ENCODE measurements at regions not wholly inside any gene's neighbourhood (a gene's known extent, or its start where the extent isn't known, plus 50 kb on each side); places are given as distances from the start of the nearest gene placed in this dataset.
"Not testable (repeated sequence)": the region's sequence is repeated elsewhere in the genome, so short reads cannot be mapped to it uniquely, and the experiment has no call there.

DNA sequence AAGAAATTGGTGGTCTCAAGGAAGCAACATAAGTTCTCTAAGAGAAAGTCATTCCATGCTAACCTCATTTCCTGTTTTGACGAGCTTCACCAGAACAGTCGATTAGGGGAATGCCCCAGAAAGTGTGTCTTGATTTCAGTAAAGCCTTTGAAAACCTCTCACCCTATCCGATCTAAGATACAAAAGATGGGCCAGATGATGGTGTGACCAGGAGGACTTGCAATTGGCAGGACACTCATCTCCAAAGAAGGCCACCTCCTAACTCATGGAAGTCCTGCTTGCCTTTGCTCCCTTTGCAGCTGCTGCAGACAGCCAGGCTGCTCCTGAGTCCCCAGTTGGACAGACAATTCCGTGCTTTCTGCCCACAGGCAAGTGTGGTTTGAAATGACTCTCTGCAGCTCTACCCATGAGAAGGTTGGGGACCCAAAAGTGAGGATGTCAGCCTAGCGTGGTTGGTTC is 304.2 kb downstream of the BCL2L11 start:
- DNase-seq (ENCODE audit: low spot score), result not testable (repeated sequence)

DNA sequence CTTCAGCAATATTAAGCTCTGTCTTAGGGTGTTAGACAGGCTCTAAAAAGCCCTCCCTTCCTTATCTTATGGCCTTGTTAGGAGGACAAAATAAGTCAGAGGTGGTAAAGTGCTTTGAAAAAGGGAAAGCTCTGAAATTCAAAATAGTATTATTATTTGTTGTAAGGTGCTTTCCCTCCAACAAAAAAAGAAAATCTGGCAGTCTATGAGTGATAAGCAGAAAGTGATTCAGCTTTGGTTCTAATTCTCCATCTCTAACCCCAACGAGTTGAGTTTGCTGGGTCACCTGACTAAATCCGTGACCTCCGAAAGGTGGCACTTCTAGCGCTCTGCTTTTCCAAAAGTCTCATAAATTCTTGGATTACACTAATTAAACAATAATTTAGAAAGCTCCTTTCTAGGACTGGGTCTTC is 305.1 kb downstream of the BCL2L11 start:
- not testable (repeated sequence) for DNase-seq (ENCODE audit: low spot score)

DNA sequence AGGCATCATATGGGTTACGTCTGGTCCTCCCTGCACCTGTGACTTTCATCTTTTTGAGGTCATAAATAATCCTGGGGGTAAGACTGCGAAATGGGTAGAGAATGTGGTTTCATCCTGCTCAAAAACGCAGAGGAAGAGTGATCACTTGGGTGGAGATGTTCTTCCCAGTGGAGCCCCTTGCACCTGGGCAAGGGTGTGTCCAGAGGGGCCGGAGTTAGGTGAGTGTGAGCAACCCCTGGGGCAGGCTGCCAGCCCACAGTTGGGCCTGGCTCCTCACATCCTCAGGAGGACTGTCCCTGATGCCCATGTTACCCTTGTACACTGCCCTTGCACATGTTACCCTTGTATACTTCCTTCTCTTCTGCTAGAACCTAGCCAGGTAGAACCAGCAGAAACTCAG is 306.6 kb downstream of the BCL2L11 start:
- not testable (repeated sequence) for DNase-seq (ENCODE audit: low spot score)

DNA sequence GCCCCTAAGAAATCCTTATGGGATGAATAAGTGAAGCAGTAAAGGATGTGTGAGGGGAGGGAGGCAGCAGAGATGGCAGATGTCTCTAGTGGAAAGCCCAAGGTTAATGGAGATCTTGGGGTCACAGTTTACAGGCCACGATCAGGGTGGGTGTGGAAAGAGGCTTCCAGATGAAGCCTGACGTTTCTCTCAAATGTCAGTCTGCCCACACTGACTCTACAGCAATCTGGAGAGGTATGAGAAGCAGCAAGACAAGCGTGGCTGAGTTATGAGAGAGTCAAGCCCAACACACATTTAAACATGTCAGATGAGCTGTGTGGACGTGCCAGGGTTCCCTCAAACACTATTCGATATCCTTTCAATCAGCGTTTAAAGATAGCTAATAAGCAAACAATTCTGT is 308.2 kb downstream of the BCL2L11 start:
- not testable (repeated sequence) for DNase-seq (ENCODE audit: low spot score)

DNA sequence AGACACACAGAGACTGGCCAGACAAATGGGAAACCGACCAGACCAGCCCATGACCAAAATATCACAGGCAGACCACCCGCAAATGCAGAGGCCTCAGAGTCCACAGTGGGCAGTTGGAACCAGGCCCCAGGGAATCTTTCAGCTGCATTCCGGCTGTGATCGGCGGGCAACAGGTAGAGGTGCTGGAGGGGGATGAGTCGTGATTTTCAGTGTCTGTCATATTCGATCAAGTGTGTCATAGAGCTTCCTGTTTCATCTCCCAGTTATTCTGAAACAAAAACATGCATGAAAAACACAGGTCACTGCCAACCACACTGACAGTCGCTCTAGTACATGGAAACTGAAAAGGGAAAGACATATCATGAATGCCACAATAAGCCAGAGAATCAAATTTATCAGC is 308.6 kb downstream of the BCL2L11 start:
- DNase-seq (ENCODE audit: low spot score), result not testable (repeated sequence)

DNA sequence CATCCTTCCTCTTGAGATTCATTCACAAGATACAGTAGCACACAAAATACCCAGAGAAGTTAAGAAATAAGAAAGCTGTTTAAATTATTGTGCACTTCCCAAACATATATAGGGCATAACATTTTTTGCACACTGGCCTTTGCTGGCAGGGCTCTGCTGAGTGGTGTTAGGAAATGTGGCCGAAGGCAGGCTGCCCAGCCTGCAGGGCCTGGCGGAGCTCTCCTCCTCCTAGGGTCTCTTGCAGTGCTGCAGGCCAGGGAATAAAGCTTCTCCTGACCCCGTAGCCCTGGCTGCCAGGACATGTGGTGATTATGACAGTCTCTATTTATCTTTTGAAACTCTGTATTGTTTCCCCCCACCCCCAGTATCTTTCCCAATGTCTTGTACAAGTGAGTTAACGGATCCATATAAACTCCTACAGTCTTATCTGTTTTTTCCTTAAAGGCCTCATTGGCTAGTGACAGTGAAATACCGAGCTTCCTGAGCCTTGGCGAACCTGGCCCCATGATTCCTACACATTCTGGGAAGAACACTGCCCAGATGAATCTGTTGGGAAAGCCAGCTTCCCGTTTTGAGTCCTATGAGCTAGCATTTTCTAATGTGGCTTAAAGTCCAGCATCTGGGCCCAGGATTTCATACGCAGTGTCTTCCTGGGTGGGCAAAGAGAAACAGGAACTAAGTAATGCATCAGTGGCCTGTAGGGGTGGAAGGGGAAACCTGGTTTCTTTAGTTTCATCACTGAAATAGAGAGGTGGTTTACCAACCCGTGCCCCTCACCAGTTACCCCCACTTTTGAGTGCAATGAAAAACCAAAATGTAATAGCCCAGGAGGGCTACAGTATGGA is 310.3 kb downstream of the BCL2L11 start:
- DNase-seq (ENCODE audit: low spot score), result not testable (repeated sequence)

DNA sequence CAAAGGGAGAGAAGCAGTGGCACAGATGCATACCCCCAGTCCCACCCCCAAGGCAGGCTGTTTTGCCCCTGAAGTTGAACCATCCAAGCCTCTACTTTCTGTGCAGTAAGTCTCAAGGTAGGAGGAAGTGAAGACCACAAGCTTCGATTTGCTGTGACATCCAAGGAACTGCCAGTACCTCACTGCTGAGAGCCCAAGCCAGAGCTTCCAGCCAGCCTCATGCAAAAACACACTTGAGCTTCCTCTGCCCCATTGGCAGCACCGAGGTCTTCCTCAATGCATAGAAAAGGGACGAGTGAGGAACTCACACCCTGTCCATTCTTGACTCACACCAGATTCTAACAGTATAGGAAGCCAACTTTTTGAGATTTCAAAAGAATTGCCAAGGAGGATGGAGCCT is 311.7 kb downstream of the BCL2L11 start:
- not testable (repeated sequence) for DNase-seq (ENCODE audit: low spot score)

DNA sequence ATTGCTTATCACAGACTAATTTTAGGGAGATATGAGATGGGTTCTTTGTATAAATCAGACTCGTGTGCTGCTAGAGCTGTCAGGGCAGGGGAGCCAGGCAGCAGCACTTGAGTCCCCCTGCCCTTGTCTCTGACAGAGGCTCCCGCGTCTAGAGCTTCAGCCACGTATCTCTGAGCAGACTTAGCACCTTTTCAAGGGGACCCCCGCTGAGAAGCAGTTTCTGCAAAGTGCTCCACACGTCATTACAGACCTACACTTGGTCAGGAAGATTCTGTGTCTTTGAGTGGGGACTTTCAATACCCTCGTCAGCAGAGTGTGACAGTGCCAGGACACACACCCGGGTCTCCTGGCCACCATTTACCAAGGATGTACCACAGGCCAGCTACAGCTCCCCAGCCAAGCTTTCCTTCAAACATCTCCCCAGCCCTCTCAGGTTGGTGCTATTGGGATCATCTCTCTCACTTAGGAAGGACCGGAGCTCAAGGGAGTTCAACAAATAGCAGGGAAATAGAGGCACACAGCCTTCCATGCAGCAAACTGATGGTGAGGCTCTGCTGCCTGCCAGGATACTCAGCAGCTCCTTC is 312.3 kb downstream of the BCL2L11 start:
- not testable (repeated sequence) for DNase-seq (ENCODE audit: low spot score)

DNA sequence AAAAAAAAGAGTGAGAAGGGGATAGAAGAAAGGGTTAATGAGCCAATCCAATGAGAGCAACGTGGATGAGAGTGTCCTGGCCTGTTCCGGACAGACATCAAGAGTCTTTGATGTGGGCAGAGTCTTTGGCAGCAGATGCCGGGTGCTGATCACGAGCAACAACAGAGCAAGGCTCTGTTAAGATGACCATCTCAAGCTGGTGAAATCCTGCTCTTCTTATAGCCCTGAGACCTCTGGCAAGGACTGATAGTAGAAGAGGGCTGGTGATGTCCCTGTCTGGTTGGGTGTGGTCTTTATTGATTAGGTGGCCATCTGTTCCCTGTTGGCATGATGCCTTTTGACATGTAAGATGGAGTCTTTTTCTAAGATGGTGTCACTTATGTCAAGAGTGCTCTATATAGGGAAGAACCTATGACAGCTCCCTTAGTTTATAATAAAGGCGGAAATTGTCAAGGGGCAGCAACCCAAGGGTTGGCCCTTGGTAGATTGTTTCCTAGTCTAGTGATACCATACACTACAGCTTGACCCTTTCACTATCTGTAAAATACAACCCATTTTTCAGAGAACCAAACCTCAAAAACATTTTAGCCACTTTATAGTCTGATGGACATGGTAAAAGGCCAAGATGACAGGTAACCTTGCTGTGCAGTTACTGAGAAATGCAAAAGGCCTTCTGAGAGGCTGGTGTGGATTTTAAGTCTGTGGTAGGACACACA is 313.3 kb downstream of the BCL2L11 start:
- not testable (repeated sequence) for DNase-seq (ENCODE audit: low spot score)

DNA sequence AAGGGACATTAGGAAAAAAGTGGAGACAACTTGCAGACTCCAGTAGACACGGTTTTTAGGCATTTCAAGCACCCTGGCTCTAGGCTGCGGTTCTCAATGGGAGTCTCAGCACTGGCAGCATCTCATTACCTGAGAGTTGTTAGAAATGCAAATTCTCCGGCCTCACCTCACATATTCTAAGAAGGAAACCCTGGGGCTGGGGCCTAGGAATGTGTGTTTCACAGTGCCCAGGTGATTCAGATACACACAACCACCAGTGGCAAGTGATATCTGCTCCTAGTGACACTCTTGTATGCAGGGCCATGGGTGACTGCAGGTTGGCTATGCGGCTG is 313.9 kb downstream of the BCL2L11 start:
- DNase-seq (ENCODE audit: low spot score), result not testable (repeated sequence)

DNA sequence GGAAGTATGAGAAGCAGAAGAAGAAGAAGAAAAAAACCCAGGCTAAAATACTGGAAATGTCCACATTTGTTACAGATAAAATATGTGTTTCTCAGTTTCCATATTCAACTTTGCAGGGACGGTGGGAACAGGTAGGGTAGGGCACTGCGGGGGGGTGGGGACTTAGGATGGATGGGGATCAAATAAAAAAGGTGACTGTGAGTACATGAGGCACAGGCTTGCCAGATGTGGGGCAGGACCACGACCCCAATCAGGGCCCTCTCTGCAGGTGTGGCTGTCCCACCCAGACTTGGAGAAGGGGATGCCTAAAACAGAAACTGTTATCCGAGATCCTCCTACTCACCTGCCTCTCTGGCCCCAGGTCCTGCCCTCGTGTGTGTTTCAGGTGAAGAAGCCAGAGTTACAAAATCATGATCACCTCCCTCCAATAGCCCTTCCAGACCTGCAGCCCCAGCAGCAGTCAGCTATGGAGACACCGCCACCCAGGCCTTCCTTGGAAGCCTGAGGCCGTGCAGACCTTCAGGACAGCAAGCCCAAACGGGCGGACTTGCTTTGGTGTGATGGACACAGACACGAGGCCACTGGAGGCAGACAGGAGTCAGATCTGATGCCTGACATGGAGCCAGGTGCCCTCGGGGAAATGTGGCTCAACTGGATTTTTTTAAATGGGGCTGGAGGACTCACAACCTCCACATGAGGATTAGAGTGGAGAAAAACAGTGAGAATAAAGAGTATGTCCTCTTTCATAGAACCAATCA is 315.0 kb downstream of the BCL2L11 start:
- not testable (repeated sequence) for DNase-seq (ENCODE audit: low spot score)

DNA sequence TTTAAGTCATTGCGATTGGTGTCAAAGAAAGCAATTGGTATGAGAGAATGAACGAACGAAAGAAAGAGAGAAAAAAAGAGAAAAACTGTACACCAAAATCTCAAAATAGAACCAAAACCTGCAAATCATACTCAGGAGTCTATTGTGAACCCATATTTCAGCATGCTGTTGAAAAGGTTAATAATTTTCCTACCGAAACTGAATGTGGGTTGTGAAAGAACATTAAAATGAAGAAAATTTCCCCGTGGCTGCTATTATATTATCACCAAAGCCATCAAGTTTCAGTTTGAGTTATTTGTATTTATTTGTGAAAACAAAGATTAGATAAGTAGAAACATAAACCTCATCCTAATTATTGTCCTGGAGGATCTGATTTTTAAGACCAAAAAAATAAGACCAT is 315.7 kb downstream of the BCL2L11 start:
- DNase-seq (ENCODE audit: low spot score), result not testable (repeated sequence)

DNA sequence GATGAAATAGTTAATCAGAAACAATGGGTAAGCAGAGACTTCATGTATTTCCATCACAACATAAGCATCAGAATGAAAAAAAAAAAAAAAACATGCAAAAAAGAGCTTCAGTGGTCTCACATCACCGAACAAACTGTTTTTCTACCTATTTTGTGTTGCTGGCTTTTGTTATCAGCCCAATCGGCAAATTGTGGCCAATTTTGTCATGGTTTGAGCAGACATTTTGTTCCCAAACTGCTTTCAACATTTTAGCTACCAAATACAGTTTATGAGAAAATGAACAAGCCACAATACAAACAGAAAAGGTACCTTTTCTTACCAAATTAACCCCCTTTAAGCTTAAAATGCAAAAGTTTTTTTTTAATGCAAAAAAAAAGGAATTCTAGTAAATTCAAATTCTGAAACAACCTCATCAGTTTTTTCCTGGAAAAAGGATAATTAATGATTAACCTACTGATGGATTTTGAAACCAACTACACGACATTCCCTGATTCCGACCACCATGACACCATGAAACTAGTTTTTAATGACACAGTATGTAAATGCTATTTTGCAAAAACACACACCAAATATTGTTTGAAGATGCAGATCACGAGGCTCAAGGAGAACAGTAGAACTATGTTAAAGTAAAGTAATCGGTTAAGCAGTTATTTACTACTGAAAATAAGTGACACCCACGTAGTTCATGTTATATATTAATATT is 316.7 kb downstream of the BCL2L11 start:
- not testable (repeated sequence) for DNase-seq (ENCODE audit: low spot score)

DNA sequence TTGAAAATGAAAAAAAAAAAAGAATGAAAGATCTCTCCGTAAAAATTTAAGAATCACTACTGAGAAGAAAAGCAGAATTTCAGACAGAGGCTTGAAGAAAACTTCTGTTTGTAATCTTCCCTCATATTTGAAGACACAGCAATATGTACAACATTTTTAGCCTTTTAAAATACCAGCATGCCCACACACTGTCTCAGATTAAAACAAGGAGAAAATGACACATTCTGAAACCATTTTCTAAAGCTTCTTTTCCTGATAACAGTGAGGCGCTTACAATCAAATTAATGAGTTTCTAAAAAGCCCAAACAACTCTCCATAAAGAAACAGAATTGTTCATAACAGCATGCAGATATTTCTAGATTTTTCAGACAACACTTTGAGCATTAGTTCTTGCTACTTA is 317.4 kb downstream of the BCL2L11 start:
- DNase-seq (ENCODE audit: low spot score), result not testable (repeated sequence)

DNA sequence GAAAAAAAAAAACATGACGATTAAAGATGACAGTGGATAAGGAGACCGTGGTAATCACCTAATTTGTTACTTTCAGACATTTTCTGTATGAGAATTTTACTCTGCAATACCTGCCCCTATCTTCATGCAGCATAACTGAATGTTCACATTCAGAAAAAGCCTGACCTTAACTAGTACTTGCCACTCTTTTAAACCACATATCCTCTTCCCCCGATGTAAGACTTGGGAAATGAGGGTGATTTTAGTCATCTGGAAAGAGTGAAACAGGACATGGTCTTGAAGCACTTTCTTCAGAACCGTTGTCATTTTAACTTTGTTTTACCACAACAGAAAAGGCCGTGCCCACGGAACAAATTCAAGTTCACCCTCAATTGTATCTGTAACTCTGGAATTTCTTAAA is 318.5 kb downstream of the BCL2L11 start:
- not testable (repeated sequence) for DNase-seq (ENCODE audit: low spot score)

DNA sequence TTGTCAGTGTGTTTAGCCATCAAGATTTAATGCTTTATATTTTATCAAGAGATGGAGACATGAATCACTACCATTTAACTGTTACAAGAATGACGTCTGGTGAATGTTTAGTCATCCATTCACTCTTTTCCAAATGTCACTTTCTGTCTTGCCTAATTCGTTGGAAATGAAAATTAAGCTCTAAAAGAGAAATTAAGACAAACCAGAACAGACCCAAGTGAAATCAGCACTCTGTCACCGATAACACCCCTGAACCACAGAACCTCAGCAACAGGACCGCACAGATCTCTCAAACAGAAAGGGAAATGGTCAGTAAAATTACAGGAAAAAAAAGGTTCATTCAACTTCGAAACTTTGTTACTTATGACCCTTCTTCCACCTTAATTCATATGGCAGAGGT is 320.9 kb downstream of the BCL2L11 start:
- DNase-seq (ENCODE audit: low spot score), result not testable (repeated sequence)

DNA sequence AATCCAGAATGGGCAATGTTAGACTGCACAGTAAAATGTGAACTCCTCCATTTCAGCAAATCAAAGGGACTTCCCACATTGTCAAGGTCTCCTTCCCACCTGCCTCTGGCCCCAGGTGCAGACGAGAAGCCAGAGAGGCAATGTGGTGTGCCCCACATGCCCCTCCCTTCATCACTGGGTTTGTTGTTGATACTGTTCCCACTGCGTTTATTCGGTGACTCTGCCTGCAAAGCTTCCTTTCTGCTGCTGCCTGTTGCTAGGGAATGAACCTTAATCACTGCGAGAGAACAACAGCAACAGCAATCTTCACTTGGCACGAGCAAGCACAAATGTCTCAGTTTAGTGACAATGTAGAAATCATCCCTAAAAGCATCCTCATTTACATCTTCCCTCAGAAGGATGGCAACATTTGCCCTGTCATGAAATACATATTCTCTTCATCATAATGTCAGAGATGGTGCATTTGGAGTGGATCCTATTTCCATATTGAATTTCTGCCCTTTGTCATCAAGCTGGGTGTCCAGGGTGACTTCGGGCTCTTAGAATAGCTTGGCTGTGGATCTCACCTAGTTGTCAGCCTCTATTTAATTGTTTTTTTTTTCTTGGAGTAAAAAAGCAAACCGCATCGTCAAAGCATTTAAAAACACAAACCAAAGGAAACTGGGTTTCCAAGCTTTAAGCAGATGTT is 322.2 kb downstream of the BCL2L11 start:
- DNase-seq (ENCODE audit: low spot score), result not testable (repeated sequence)

DNA sequence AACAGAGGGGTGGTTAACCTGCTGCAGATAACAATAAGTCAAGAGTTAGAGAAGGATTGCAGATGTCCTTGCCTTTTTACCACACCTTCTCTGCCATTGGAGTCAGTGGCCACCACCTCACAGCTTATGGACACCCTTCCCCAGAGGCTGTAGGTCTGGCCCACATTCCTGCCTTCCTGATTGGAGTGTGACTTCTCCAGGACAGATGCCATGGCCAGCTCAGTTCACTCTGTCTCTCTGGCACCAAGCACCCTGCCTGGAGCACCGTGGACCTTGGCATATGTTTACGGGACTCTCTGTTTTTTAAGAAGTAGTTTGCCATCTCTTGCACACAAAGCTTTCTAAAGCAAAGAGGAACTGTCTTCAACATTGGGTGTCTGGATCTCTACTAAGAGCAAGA is 323.8 kb downstream of the BCL2L11 start:
- DNase-seq (ENCODE audit: low spot score), result not testable (repeated sequence)

DNA sequence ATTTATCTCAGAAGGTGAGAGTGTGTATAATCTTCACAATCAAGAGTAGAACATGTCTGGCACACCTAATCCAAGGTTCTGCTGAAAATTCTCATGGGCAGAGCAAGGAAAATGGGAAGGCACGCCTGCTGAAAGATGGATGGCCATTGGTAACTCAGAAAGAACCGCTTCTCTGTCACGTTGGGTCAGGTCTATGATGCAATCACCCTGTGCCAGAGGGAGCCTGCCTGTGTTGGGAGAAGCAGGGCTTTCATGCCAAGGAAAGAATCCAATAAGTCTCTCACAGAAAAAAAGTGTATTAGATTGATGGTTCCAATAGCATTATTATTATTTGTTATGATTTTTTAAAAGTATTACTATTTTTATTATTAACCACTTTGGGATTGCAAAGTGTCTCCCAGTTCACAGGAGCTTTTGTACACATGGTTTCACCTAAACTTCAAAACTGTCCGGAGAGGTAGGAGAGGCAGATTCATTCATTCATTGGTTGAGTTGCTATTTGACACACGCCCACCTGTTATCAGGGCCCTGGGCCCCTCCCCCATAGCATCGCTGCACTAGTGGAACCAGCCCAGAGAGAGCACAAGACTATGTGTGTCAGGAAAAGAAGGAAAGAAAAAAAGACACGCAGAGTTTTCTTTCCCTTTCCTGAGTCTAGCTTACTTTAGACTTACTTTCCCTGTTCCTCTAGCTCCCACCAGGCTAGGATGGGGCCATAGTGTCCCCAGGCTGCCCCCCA is 324.6 kb downstream of the BCL2L11 start:
- not testable (repeated sequence) for DNase-seq (ENCODE audit: low spot score)

DNA sequence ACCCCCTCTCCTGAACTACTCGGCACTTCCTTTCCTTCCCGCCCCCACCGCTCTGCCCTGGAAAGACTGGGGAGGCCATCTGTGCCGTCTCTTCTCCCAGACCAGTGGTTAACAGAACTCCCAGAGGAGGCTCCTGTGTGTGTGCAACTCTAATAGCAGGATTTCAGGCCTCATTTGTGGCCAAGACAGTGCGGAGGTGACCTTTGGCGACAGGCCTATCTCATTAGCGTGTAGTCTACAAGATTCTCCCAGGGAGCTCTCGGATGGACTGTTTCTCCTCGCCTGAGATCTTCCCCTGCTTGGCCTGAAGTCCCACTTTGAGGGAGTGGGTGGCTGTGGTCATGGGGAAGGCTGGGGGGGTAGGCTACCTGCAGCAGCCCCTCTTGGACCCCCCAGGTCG is 325.2 kb downstream of the BCL2L11 start:
- not testable (repeated sequence) for DNase-seq (ENCODE audit: low spot score)
